ENCODE measurements at regions not wholly inside any gene's neighbourhood (a gene's known extent, or its start where the extent isn't known, plus 50 kb on each side); places are given as distances from the start of the nearest gene placed in this dataset.

- H3K27ac ChIP-seq (ENCODE audit: low read length), result no peak overlapping the region
- H3K9me3 ChIP-seq (ENCODE audit: low read length), result no peaks in the 10 kb centered on the region
- no peaks in the 10 kb centered on the region for H4K20me1 ChIP-seq (ENCODE audit: insufficient read depth, low read depth, low read length)
- DNase-seq, result no peak
- no peak overlapping the region for H3K4me2 ChIP-seq (ENCODE audit: low read depth, low read length, poor library complexity, severe bottlenecking)
- H3K4me3 ChIP-seq (ENCODE audit: low read length), result no peak overlapping the region
- H3K79me2 ChIP-seq (ENCODE audit: low read length), result no peaks in the 10 kb centered on the region
- no peaks in the 10 kb centered on the region for H3K4me1 ChIP-seq (ENCODE audit: low read length)
- H3K9me2 ChIP-seq (replicated peaks; ENCODE audit: insufficient read depth, low read length), result no peaks in the 10 kb centered on the region
- no peak overlapping the region for H3K9ac ChIP-seq (ENCODE audit: low read length)
- H3K27me3 ChIP-seq (ENCODE audit: low read length), result no peaks in the 10 kb centered on the region
- H3K36me3 ChIP-seq (ENCODE audit: insufficient read depth, low read length), result no peaks in the 10 kb centered on the region
- H2AFZ ChIP-seq (ENCODE audit: low read length), result no peak overlapping the region
Measured at GRCh38 chr10:25786161-25786560, 147.9 kb upstream of the MYO3A start.

GRCh38 chr10:25786899-25787298 lies 147.1 kb upstream of the MYO3A start:
- H3K4me1 ChIP-seq (ENCODE audit: low read length), result no peaks in the 10 kb centered on the region
- no peak for DNase-seq
- no peak overlapping the region for H3K9ac ChIP-seq (ENCODE audit: low read length)
- no peaks in the 10 kb centered on the region for H3K9me3 ChIP-seq (ENCODE audit: low read length)
- H3K4me3 ChIP-seq (ENCODE audit: low read length), result no peak overlapping the region
- H4K20me1 ChIP-seq (ENCODE audit: insufficient read depth, low read depth, low read length), result no peaks in the 10 kb centered on the region
- H3K4me2 ChIP-seq (ENCODE audit: low read depth, low read length, poor library complexity, severe bottlenecking), result no peak overlapping the region
- no peak overlapping the region for H3K27ac ChIP-seq (ENCODE audit: low read length)
- H2AFZ ChIP-seq (ENCODE audit: low read length), result no peak overlapping the region
- no peaks in the 10 kb centered on the region for H3K79me2 ChIP-seq (ENCODE audit: low read length)
- no peaks in the 10 kb centered on the region for H3K36me3 ChIP-seq (ENCODE audit: insufficient read depth, low read length)
- H3K9me2 ChIP-seq (replicated peaks; ENCODE audit: insufficient read depth, low read length), result no peaks in the 10 kb centered on the region
- H3K27me3 ChIP-seq (ENCODE audit: low read length), result no peaks in the 10 kb centered on the region

GRCh38 chr10:25797888-25798429 lies 136.1 kb upstream of the MYO3A start:
- H4K20me1 ChIP-seq (ENCODE audit: insufficient read depth, low read depth, low read length), result no peaks in the 10 kb centered on the region
- H3K9me2 ChIP-seq (replicated peaks; ENCODE audit: insufficient read depth, low read length), result no peaks in the 10 kb centered on the region
- no peak overlapping the region for H2AFZ ChIP-seq (ENCODE audit: low read length)
- H3K27ac ChIP-seq (ENCODE audit: low read length), result no peak overlapping the region
- H3K4me2 ChIP-seq (ENCODE audit: low read depth, low read length, poor library complexity, severe bottlenecking), result no peak overlapping the region
- no peak for DNase-seq
- H3K27me3 ChIP-seq (ENCODE audit: low read length), result no peaks in the 10 kb centered on the region
- H3K4me3 ChIP-seq (ENCODE audit: low read length), result no peak overlapping the region
- H3K79me2 ChIP-seq (ENCODE audit: low read length), result no peaks in the 10 kb centered on the region
- no peaks in the 10 kb centered on the region for H3K36me3 ChIP-seq (ENCODE audit: insufficient read depth, low read length)
- no peaks in the 10 kb centered on the region for H3K4me1 ChIP-seq (ENCODE audit: low read length)
- no peaks in the 10 kb centered on the region for H3K9me3 ChIP-seq (ENCODE audit: low read length)
- no peak overlapping the region for H3K9ac ChIP-seq (ENCODE audit: low read length)

- Histone ChIP-seq H3K79me2 (ENCODE audit: low read length) (no peaks in the 10 kb centered on the region), H4K20me1 (ENCODE audit: insufficient read depth, low read depth, low read length) (no peaks in the 10 kb centered on the region), H3K4me3 (ENCODE audit: low read length) (no peak overlapping the region), H3K9ac (ENCODE audit: low read length) (no peak overlapping the region), H3K9me2 (replicated peaks; ENCODE audit: insufficient read depth, low read length) (no peaks in the 10 kb centered on the region), H3K9me3 (ENCODE audit: low read length) (no peaks in the 10 kb centered on the region), H3K27ac (ENCODE audit: low read length) (no peak overlapping the region), H3K27me3 (ENCODE audit: low read length) (no peaks in the 10 kb centered on the region), H3K36me3 (ENCODE audit: insufficient read depth, low read length) (no peaks in the 10 kb centered on the region), H2AFZ (ENCODE audit: low read length) (no peak overlapping the region), H3K4me1 (ENCODE audit: low read length) (no peaks in the 10 kb centered on the region), H3K4me2 (ENCODE audit: low read depth, low read length, poor library complexity, severe bottlenecking) (no peak overlapping the region)
- no peak for DNase-seq
Measured at GRCh38 chr10:25804505-25804904, 129.5 kb upstream of the MYO3A start.

GRCh38 chr10:25805986-25806385 lies 128.0 kb upstream of the MYO3A start:
- Histone ChIP-seq H3K9me2 (replicated peaks; ENCODE audit: insufficient read depth, low read length) (no peaks in the 10 kb centered on the region), H2AFZ (ENCODE audit: low read length) (no peak overlapping the region), H3K36me3 (ENCODE audit: insufficient read depth, low read length) (no peaks in the 10 kb centered on the region), H3K9ac (ENCODE audit: low read length) (no peak overlapping the region), H3K79me2 (ENCODE audit: low read length) (no peaks in the 10 kb centered on the region), H3K4me3 (ENCODE audit: low read length) (no peak overlapping the region), H3K27ac (ENCODE audit: low read length) (no peak overlapping the region), H3K27me3 (ENCODE audit: low read length) (no peaks in the 10 kb centered on the region), H4K20me1 (ENCODE audit: insufficient read depth, low read depth, low read length) (no peaks in the 10 kb centered on the region), H3K4me1 (ENCODE audit: low read length) (no peaks in the 10 kb centered on the region), H3K9me3 (ENCODE audit: low read length) (no peaks in the 10 kb centered on the region), H3K4me2 (ENCODE audit: low read depth, low read length, poor library complexity, severe bottlenecking) (no peak overlapping the region)
- no peak for DNase-seq

GRCh38 chr10:25808372-25808771 lies 125.7 kb upstream of the MYO3A start:
- Histone ChIP-seq H3K4me3 (ENCODE audit: low read length) (no peak overlapping the region), H3K36me3 (ENCODE audit: insufficient read depth, low read length) (no peaks in the 10 kb centered on the region), H3K27me3 (ENCODE audit: low read length) (no peaks in the 10 kb centered on the region), H4K20me1 (ENCODE audit: insufficient read depth, low read depth, low read length) (no peaks in the 10 kb centered on the region), H3K4me1 (ENCODE audit: low read length) (no peaks in the 10 kb centered on the region), H3K9me2 (replicated peaks; ENCODE audit: insufficient read depth, low read length) (no peaks in the 10 kb centered on the region), H3K9me3 (ENCODE audit: low read length) (no peaks in the 10 kb centered on the region), H3K4me2 (ENCODE audit: low read depth, low read length, poor library complexity, severe bottlenecking) (no peak overlapping the region), H3K27ac (ENCODE audit: low read length) (no peak overlapping the region), H2AFZ (ENCODE audit: low read length) (no peak overlapping the region), H3K9ac (ENCODE audit: low read length) (no peak overlapping the region), H3K79me2 (ENCODE audit: low read length) (no peaks in the 10 kb centered on the region)
- no peak for DNase-seq

GRCh38 chr10:25811052-25811685 lies 122.9 kb upstream of the MYO3A start:
- Histone ChIP-seq H3K36me3 (ENCODE audit: insufficient read depth, low read length) (no peaks in the 10 kb centered on the region), H3K27ac (ENCODE audit: low read length) (no peak overlapping the region), H4K20me1 (ENCODE audit: insufficient read depth, low read depth, low read length) (no peaks in the 10 kb centered on the region), H2AFZ (ENCODE audit: low read length) (no peak overlapping the region), H3K4me1 (ENCODE audit: low read length) (no peaks in the 10 kb centered on the region), H3K9me2 (replicated peaks; ENCODE audit: insufficient read depth, low read length) (no peaks in the 10 kb centered on the region), H3K9ac (ENCODE audit: low read length) (no peak overlapping the region), H3K9me3 (ENCODE audit: low read length) (no peaks in the 10 kb centered on the region), H3K4me2 (ENCODE audit: low read depth, low read length, poor library complexity, severe bottlenecking) (no peak overlapping the region), H3K79me2 (ENCODE audit: low read length) (no peaks in the 10 kb centered on the region), H3K4me3 (ENCODE audit: low read length) (no peak overlapping the region), H3K27me3 (ENCODE audit: low read length) (no peaks in the 10 kb centered on the region)
- no peak for DNase-seq

GRCh38 chr10:25813511-25813910 lies 120.5 kb upstream of the MYO3A start:
- no peak overlapping the region for H3K27ac ChIP-seq (ENCODE audit: low read length)
- no peaks in the 10 kb centered on the region for H3K9me3 ChIP-seq (ENCODE audit: low read length)
- no peaks in the 10 kb centered on the region for H3K9me2 ChIP-seq (replicated peaks; ENCODE audit: insufficient read depth, low read length)
- no peak overlapping the region for H3K4me2 ChIP-seq (ENCODE audit: low read depth, low read length, poor library complexity, severe bottlenecking)
- H3K27me3 ChIP-seq (ENCODE audit: low read length), result no peaks in the 10 kb centered on the region
- no peaks in the 10 kb centered on the region for H3K36me3 ChIP-seq (ENCODE audit: insufficient read depth, low read length)
- no peaks in the 10 kb centered on the region for H3K79me2 ChIP-seq (ENCODE audit: low read length)
- no peak for DNase-seq
- H3K4me1 ChIP-seq (ENCODE audit: low read length), result no peaks in the 10 kb centered on the region
- no peak overlapping the region for H3K4me3 ChIP-seq (ENCODE audit: low read length)
- H4K20me1 ChIP-seq (ENCODE audit: insufficient read depth, low read depth, low read length), result no peaks in the 10 kb centered on the region
- no peak overlapping the region for H3K9ac ChIP-seq (ENCODE audit: low read length)
- no peak overlapping the region for H2AFZ ChIP-seq (ENCODE audit: low read length)

Measured in Karpas-422 (cell line).